Liver (tissue), 8 donors: ENCODE measurements at regions not wholly inside any gene's neighbourhood (a gene's known extent, or its start where the extent isn't known, plus 50 kb on each side); places are given as distances from the start of the nearest gene placed in this dataset.

ENCODE experiments used
- DNase-seq: peaks from one replicate; pipeline ENCODE4 v3.0.0-alpha.2; 2017; ENCODE audit warnings: low spot score
- H3K27ac ChIP-seq, 2 donors: one replicate each; pipeline ENCODE4 v1.7.0; 2013; ENCODE audit warnings: inconsistent platforms in 2 of 2, low read length in 2 of 2, control low read depth in 1 of 2, low read depth in 1 of 2, mild to moderate bottlenecking in 1 of 2
- H3K27me3 ChIP-seq, 4 donors: one replicate each; pipeline versions ENCODE4 v1.6.1 to v1.7.0; 2013; ENCODE audit warnings: low read length in 3 of 4, inconsistent platforms in 1 of 4, mild to moderate bottlenecking in 1 of 4, moderate library complexity in 1 of 4; ENCODE audit not compliant: control insufficient read depth in 4 of 4, insufficient read depth in 4 of 4
- H3K36me3 ChIP-seq, 4 donors: one replicate each; pipeline versions ENCODE4 v1.6.1 to v1.7.0; 2013; ENCODE audit warnings: low read length in 3 of 4, mild to moderate bottlenecking in 3 of 4, low read depth in 1 of 4, moderate library complexity in 1 of 4; ENCODE audit not compliant: control insufficient read depth in 4 of 4, insufficient read depth in 3 of 4
- H3K4me1 ChIP-seq, 4 donors: one replicate each; pipeline versions ENCODE4 v1.6.1 to v1.7.0; 2013; ENCODE audit warnings: low read length in 3 of 4, mild to moderate bottlenecking in 3 of 4, moderate library complexity in 1 of 4; ENCODE audit not compliant: control insufficient read depth in 4 of 4, insufficient read depth in 4 of 4
- H3K4me3 ChIP-seq, 3 donors: one replicate each; pipeline versions ENCODE4 v1.6.1 to v1.7.0; 2013; ENCODE audit warnings: low read length in 3 of 3, control low read depth in 1 of 3, low read depth in 1 of 3, mild to moderate bottlenecking in 1 of 3
- H3K9ac ChIP-seq, 2 donors: one replicate each; pipeline ENCODE4 v1.7.0; 2013; ENCODE audit warnings: low read length in 2 of 2, mild to moderate bottlenecking in 2 of 2, moderate library complexity in 2 of 2, control low read depth in 1 of 2, low read depth in 1 of 2
- H3K9me3 ChIP-seq, 4 donors: one replicate each; pipeline versions ENCODE4 v1.6.1 to v1.7.0; 2013; ENCODE audit warnings: low read length in 3 of 4; ENCODE audit not compliant: control insufficient read depth in 4 of 4
- EGR1 ChIP-seq, 2 donors: IDR thresholded peaks; 2 replicates each; pipeline ENCODE4 v1.6.1; 2016 to 2018; ENCODE audit warnings: antibody characterized with exemption in 2 of 2, low read depth in 2 of 2
- FOXA1 ChIP-seq: IDR thresholded peaks from 2 replicates; pipeline ENCODE4 v1.6.1; 2016; ENCODE audit warnings: antibody characterized with exemption
- FOXA2 ChIP-seq: IDR thresholded peaks from 2 replicates; pipeline ENCODE4 v1.6.1; 2016; ENCODE audit warnings: antibody characterized with exemption
- GABPA ChIP-seq, 2 donors: IDR thresholded peaks in 1 of 2; conservative IDR thresholded peaks in 1 of 2; 2 replicates each; pipeline ENCODE4 v1.6.1; 2016; ENCODE audit warnings: antibody characterized with exemption in 2 of 2, mild to moderate bottlenecking in 1 of 2, moderate library complexity in 1 of 2
- HNF4A ChIP-seq, 2 donors: conservative IDR thresholded peaks; 2 replicates each; pipeline ENCODE4 v1.6.1; 2016; ENCODE audit warnings: antibody characterized with exemption in 2 of 2, mild to moderate bottlenecking in 2 of 2
- HNF4G ChIP-seq: IDR thresholded peaks from 2 replicates; pipeline ENCODE4 v1.6.1; 2016; ENCODE audit warnings: antibody characterized with exemption
- JUND ChIP-seq, 2 donors: IDR thresholded peaks; 2 replicates each; pipeline ENCODE4 v1.6.1; 2016; ENCODE audit warnings: antibody characterized with exemption in 2 of 2
- NR2F2 ChIP-seq: IDR thresholded peaks from 2 replicates; pipeline ENCODE4 v1.6.1; 2016; ENCODE audit warnings: antibody characterized with exemption
- RAD21 ChIP-seq, 2 donors: IDR thresholded peaks; 2 replicates each; pipeline ENCODE4 v1.6.1; 2016; ENCODE audit warnings: antibody characterized with exemption in 2 of 2, mild to moderate bottlenecking in 2 of 2
- RXRA ChIP-seq, 2 donors: IDR thresholded peaks; 2 replicates each; pipeline ENCODE4 v1.6.1; 2017 to 2018; ENCODE audit warnings: antibody characterized with exemption in 2 of 2, mild to moderate bottlenecking in 1 of 2
- SP1 ChIP-seq: IDR thresholded peaks from 2 replicates; pipeline ENCODE4 v1.6.1; 2018; ENCODE audit warnings: antibody characterized with exemption, mild to moderate bottlenecking
- TAF1 ChIP-seq: conservative IDR thresholded peaks from 2 replicates; pipeline ENCODE4 v1.6.1; 2016; ENCODE audit warnings: antibody characterized with exemption, mild to moderate bottlenecking
- YY1 ChIP-seq: IDR thresholded peaks from 2 replicates; pipeline ENCODE4 v1.6.1; 2016; ENCODE audit warnings: antibody characterized with exemption, mild to moderate bottlenecking
- ZBTB33 ChIP-seq: IDR thresholded peaks from 2 replicates; pipeline ENCODE4 v1.6.1; 2016; ENCODE audit warnings: antibody characterized with exemption
- WGBS: extraction: QIAGEN DNeasy Blood & Tissue Kit; methylation state at CpG from one replicate; pipeline ENCODE4 v1.1.7; 2013; 5-methylcytosine and 5-hydroxymethylcytosine counted together
- TF ChIP-seq, protein P1 (sequence below): IDR thresholded peaks from 2 replicates; pipeline ENCODE4 v1.6.1; 2016; ENCODE audit warnings: antibody characterized with exemption
- TF ChIP-seq, protein P2 (sequence below): IDR thresholded peaks from 2 replicates; pipeline ENCODE4 v1.6.1; 2016; ENCODE audit warnings: antibody characterized with exemption
- TF ChIP-seq, protein P3 (sequence below): fragments of 150-350 bp; IDR thresholded peaks from 2 replicates; pipeline ENCODE4 v1.5.1; 2017; ENCODE audit warnings: improper control_type of control experiment, low read depth, low read length; ENCODE audit not compliant: missing input control
- TF ChIP-seq, protein P4 (sequence below): IDR thresholded peaks from 2 replicates; pipeline ENCODE4 v1.6.1; 2016; ENCODE audit warnings: antibody characterized with exemption, mild to moderate bottlenecking
- donor health status: healthy.
- donor health status: healthy.
- donor health status: healthy.
- donor health status: healthy.
- donor health status: healthy.

- TF ChIP-seq EGR1 (IDR thresholded peaks at IDR 0.05; ENCODE audit: low read depth in 2 of 2) (no peak), RXRA (IDR thresholded peaks at IDR 0.05) (no peak), TAF1 (no peak), JUND (IDR thresholded peaks at IDR 0.05) (no peak), HNF4G (no peak), GABPA (IDR thresholded peaks at IDR 0.05 in 1 of 2, conservative IDR thresholded peaks at IDR 0.05 in 1 of 2) (no peak), ZBTB33 (no peak), HNF4A (conservative IDR thresholded peaks at IDR 0.05) (no peak), FOXA1 (no peak)
- TF ChIP-seq, protein P1, sequence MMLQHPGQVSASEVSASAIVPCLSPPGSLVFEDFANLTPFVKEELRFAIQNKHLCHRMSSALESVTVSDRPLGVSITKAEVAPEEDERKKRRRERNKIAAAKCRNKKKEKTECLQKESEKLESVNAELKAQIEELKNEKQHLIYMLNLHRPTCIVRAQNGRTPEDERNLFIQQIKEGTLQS = no peak
Observed at GRCh38 chr12:70106347-70106746, 136.9 kb upstream of the CNOT2 start (continued).

DNA sequence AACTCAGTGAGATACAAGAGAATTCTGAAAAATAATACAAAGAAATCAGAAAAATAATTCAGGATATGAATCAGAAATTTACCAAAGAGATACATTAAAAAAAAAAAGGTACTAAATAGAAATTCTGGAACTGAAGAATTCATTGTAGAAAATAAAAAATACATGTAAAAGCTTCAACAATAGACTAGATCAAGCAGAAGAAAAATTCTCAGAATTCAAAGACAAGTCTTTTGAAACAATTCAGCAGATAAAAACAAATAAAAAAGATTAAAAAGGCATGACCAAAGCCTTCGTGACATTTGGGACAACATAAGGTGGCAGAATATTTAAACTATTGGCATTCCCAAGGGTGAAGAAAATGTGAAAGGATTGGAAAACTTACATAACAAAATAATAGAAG is 133.1 kb upstream of the CNOT2 start:
- H3K27me3 ChIP-seq = no peaks in the 10 kb centered on the region
- no peak for DNase-seq
- TF ChIP-seq ZBTB33 (no peak), TAF1 (no peak), GABPA (IDR thresholded peaks at IDR 0.05 in 1 of 2, conservative IDR thresholded peaks at IDR 0.05 in 1 of 2) (no peak), RXRA (IDR thresholded peaks at IDR 0.05) (no peak), FOXA2 (no peak), EGR1 (IDR thresholded peaks at IDR 0.05; ENCODE audit: low read depth in 2 of 2) (no peak), HNF4G (no peak), RAD21 (IDR thresholded peaks at IDR 0.05) (no peak), JUND (IDR thresholded peaks at IDR 0.05) (no peak), NR2F2 (no peak), SP1 (no peak), FOXA1 (no peak), HNF4A (conservative IDR thresholded peaks at IDR 0.05) (no peak), YY1 (no peak)
- TF ChIP-seq, protein P2, sequence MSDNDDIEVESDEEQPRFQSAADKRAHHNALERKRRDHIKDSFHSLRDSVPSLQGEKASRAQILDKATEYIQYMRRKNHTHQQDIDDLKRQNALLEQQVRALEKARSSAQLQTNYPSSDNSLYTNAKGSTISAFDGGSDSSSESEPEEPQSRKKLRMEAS = no peak
- TF ChIP-seq, protein P1 = no peak
- TF ChIP-seq, protein P3, sequence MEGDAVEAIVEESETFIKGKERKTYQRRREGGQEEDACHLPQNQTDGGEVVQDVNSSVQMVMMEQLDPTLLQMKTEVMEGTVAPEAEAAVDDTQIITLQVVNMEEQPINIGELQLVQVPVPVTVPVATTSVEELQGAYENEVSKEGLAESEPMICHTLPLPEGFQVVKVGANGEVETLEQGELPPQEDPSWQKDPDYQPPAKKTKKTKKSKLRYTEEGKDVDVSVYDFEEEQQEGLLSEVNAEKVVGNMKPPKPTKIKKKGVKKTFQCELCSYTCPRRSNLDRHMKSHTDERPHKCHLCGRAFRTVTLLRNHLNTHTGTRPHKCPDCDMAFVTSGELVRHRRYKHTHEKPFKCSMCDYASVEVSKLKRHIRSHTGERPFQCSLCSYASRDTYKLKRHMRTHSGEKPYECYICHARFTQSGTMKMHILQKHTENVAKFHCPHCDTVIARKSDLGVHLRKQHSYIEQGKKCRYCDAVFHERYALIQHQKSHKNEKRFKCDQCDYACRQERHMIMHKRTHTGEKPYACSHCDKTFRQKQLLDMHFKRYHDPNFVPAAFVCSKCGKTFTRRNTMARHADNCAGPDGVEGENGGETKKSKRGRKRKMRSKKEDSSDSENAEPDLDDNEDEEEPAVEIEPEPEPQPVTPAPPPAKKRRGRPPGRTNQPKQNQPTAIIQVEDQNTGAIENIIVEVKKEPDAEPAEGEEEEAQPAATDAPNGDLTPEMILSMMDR = no peak
- TF ChIP-seq, protein P4, sequence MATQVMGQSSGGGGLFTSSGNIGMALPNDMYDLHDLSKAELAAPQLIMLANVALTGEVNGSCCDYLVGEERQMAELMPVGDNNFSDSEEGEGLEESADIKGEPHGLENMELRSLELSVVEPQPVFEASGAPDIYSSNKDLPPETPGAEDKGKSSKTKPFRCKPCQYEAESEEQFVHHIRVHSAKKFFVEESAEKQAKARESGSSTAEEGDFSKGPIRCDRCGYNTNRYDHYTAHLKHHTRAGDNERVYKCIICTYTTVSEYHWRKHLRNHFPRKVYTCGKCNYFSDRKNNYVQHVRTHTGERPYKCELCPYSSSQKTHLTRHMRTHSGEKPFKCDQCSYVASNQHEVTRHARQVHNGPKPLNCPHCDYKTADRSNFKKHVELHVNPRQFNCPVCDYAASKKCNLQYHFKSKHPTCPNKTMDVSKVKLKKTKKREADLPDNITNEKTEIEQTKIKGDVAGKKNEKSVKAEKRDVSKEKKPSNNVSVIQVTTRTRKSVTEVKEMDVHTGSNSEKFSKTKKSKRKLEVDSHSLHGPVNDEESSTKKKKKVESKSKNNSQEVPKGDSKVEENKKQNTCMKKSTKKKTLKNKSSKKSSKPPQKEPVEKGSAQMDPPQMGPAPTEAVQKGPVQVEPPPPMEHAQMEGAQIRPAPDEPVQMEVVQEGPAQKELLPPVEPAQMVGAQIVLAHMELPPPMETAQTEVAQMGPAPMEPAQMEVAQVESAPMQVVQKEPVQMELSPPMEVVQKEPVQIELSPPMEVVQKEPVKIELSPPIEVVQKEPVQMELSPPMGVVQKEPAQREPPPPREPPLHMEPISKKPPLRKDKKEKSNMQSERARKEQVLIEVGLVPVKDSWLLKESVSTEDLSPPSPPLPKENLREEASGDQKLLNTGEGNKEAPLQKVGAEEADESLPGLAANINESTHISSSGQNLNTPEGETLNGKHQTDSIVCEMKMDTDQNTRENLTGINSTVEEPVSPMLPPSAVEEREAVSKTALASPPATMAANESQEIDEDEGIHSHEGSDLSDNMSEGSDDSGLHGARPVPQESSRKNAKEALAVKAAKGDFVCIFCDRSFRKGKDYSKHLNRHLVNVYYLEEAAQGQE = no peak
- WGBS = 42% methylated on average over 1 of the region's 1 CpG
- H3K36me3 ChIP-seq = no peaks in the 10 kb centered on the region
- H3K4me3 ChIP-seq = no peak overlapping the region
- H3K9ac ChIP-seq = no peak overlapping the region
- no peak overlapping the region for H3K27ac ChIP-seq
- peaks cover 2 to 10% (median 4%) of the 10 kb centered on the region in 4 donors for H3K9me3 ChIP-seq
- H3K4me1 ChIP-seq = no peaks in the 10 kb centered on the region
